Stimulated activated CD8-positive, alpha-beta memory T cell treated with anti-CD3 and anti-CD28 coated beads, Interleukin-4, amount 100 ng/mL, for 1 hour (primary cell): ENCODE measurements at regions not wholly inside any gene's neighbourhood (a gene's known extent, or its start where the extent isn't known, plus 50 kb on each side); places are given as distances from the start of the nearest gene placed in this dataset.

Source experiments
- DNase-seq, 2 donors: peaks; one replicate each; pipeline ENCODE4 v3.0.0-alpha.2; 2020; ENCODE audit warnings: low read depth in 2 of 2, low spot score in 1 of 2

GRCh38 chr15:79230766-79231165 lies 51.8 kb upstream of the ANKRD34C start:
- DNase-seq, result no peak

GRCh38 chr15:79222808-79223207 lies 59.7 kb upstream of the ANKRD34C start:
- no peak for DNase-seq

GRCh38 chr15:79221696-79222095 lies 60.8 kb upstream of the ANKRD34C start:
- no peak for DNase-seq

DNA sequence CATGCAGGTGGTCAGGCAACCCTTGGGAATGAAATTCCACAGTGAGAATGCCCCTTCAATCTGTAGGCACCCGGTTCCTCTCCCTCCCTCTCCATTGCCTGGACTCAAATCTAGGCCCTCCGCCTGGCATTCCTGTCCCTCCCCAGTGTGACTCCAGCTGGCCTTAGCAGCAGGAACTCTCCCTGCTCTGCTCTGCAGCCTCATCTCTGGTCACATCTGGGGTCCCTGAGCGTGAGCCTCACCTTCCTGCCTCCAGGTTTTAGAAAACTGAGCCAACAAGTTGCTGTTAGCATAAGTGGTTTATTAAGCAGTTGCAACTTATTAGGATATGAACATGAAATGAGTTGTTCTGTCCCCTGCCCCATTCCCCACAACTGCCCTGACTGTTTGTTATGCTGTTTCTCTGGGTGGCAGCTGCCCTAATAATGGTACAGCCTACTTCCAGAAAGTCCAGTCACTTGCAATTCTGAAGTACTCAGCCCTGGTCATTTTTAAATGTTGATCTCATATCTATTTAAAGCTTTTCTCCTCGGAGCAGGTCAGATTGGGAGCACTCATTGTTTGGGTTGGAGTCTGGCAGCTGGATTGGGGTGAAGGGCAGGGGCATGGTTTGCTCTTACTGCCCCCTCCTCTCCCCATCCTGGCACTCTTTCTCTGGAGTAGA lies 63.0 kb upstream of the ANKRD34C start:
- DNase-seq, result no peak

DNA sequence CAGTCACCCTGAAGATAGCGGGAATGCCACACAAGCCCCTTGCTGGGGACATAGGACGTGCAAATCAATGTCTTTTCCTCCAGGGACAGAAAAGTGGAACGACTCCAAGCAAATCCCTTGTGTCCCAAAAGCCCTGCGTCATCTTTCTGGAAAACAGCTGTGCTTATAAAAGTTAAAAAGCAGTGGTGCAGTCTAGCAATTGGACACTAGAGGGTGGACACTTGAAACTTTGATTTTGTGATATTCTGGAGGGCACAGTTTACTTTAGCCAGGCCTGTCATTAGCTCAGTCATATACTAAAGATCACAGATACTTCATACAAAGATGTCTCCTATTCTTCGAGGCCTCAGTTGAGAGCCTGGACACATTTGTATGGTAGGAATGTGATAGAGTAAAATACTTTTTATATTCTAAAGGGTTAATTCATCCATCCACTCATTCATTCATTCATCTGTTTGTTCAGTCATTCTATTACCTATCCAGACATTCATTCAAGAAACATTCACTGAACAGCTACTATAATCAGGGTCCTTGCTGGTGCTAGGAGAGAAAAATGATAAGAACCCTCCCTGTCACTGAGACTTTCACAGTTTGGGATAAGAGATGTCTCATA lies 63.8 kb upstream of the ANKRD34C start:
- DNase-seq, result no peak

- no peak for DNase-seq
Measured at GRCh38 chr15:79213650-79214049, 68.9 kb upstream of the ANKRD34C start.

GRCh38 chr15:79212589-79213157 lies 69.8 kb upstream of the ANKRD34C start:
- no peak for DNase-seq

- DNase-seq, result no peak
Measured at GRCh38 chr15:79211481-79211880, 71.0 kb upstream of the ANKRD34C start.

GRCh38 chr15:79209690-79210089 lies 72.8 kb upstream of the ANKRD34C start:
- DNase-seq, result no peak

DNA sequence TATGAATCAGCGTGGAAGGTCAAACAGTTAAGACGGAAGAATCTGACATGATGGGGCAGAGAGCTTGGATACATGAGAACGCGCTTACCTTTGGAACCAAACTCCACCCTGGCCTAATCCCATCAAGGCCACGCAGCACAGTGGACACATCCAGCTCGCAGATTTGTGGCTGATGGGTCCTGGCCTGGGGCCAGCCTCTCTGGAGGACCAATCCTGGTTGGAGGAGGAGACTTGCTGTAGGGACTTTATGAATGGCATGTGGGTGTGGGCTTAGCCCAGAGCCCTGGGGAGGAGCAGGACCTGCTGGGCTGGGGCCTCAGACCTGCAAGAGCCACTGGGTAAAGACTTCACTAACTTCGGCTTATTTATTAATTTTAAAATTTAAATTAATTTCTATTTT lies 73.4 kb upstream of the ANKRD34C start:
- no peak for DNase-seq

DNA sequence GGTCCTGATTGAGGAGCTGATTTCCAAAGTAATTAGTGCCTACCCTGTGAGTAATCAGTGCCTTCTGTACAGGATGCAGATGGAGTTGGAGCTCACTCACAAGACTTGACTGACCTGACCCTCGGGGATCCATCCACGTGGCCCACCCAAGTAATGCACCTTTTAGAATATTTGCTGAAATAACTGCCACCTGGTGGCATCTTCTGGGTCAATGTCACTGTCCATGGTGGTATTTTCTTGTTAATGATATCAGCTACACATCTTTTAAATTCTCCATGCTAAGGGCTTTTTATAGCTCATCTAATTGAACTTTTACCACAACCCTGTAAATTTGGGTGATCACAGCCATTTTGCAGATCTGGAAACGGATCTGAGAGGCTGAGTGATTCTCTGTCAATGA lies 74.3 kb upstream of the ANKRD34C start:
- no peak for DNase-seq

GRCh38 chr15:79206940-79207339 lies 75.6 kb upstream of the ANKRD34C start:
- no peak for DNase-seq

GRCh38 chr15:79204886-79205675 lies 77.4 kb upstream of the ANKRD34C start:
- no peak for DNase-seq

GRCh38 chr15:79198461-79198860 lies 84.1 kb upstream of the ANKRD34C start:
- DNase-seq, result no peak

- no peak for DNase-seq
Measured at GRCh38 chr15:79197285-79197684, 85.2 kb upstream of the ANKRD34C start.

DNA sequence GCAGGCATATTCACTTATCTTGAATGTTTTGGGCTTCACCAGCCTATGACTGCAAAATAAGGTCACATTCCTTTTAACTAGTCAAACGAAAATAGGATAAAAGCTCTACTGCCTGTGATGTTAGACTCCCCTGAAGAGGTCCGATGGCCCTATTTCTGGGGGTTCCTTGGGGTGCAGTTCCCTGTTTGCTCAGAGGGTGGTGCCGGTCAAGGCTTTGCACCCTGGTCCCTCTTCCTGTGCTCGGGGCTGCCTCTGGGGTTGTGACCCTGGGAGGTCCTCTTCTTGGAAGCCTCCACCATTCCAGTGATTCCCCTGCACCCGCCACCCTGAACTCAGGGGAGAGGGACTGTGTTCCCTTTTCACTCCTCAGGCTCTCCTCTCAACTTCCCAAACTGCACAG lies 86.7 kb upstream of the ANKRD34C start:
- DNase-seq, result no peak

DNA sequence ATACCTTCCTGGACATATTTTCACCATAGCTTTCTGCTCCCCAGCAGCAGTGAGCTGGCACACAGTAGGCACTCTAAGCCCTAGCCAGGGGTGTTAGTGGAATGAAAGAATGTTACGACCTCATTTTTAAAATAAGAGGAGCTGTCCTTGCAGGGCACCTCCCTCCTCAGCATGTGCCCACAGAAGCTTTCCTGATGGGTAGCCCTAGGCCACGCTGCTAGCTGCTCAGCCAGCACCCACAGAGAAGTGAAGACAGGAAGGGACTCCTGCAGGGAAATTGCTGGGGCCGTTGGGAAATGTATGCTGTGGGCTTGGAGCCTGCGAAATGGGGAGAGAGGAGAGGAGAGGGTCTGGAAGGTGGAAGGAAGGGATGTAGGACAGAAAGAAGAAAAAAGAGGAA lies 87.3 kb upstream of the ANKRD34C start:
- no peak for DNase-seq

DNA sequence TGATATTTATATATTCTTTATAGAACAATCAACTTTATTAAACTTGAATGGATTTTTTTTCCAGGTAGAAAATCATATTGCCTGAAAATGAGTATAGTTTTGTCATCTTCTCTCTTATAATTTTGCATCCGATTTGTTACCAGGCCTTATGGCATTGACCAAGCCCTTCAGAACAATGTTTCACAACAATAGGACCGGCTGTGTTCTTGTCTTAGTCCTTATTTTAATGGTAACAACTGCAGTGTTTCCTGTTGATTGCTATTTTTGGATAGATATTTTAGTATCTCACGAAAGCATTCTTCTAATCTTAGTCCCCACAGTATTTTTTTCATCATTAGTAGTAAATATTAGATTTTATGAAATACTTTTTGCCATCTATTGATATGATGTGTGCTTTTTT lies 88.1 kb upstream of the ANKRD34C start:
- DNase-seq, result no peak

DNA sequence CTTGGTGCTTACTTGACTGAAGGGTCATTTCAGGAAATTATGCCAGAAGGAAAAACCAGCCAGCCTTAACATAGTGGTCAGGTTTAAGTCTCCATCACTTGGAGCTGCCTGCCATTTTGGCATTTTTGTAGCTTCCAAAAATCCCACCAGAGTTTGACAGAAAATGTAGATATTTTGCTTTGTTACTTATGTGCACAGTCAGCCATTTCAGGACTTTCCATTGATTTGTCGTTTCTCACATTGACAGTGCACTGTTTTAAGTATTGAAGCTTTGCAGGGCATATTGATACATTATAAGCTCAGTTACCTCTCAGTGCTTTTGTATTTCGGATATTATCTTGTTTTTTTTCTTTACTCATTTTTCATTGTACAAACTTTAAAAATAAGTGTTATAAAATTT lies 89.0 kb upstream of the ANKRD34C start:
- DNase-seq, result no peak

- DNase-seq, result no peak
Measured at GRCh38 chr15:79193103-79193502, 89.4 kb upstream of the ANKRD34C start.

DNA sequence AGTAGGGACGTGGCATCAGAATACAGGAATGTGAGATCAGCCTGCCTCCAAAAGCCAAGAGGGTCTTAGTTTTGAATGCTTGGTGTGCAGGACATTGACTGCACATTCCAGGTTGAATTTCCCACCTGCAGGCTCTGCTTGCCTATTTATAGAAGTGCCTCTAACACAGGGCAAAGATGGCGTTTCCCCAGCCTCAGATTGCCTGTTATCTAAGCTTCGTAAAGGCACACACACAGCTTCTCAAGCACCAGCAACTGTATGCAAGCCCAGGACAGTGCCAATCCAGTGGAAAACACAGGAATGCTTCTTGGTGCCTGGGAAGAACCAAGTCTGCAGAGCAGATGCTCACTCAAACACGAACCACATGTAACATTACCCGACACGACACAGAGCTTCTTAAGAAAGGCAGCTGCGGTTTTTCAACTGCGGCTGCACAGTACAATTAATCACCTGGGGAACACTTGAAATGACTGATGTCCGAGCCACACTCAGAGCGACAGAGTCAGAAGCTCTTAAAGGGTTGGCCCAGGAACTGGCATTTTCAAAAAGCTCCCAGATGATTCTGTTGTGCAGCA lies 90.0 kb upstream of the ANKRD34C start:
- DNase-seq, result no peak

GRCh38 chr15:79190093-79190492 lies 92.4 kb upstream of the ANKRD34C start:
- DNase-seq, result no peak
